ENCODE measurements at regions not wholly inside any gene's neighbourhood (a gene's known extent, or its start where the extent isn't known, plus 50 kb on each side); places are given as distances from the start of the nearest gene placed in this dataset.
"Not testable (repeated sequence)": the region's sequence is repeated elsewhere in the genome, so short reads cannot be mapped to it uniquely, and the experiment has no call there.

DNA sequence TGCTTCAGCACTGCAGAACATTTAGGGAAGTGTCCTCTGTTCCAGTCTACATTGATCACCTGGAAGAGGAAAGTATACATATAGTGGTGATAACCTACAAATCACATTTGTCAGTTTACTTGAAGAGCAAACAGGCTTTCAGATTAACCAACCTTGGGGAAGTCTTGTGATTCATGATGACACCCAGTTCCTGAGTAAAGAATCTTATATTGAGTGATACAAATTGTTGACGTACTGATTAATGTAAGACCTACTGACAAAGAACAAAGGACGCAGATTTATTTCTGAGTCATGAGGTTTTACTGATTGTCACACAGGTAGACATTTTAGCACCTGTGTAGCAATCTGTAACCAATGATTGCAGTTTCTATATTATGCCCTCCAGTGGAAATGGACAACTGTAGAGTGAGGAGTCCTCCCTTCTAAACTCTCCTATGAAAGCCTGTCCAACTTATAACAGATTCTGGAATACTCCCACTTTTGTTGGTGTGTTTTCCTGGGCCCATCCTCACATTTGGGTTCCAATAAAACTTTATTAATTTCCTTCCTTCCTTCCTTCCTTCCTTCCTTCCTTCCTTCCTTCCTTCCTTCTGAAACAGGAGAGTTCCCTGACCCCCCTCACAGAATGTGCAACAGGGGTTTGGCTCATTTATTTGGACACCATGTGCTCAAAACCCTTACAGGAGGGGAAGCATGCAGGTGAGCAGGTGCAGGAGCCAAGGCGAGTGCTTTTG, 113.5 kb downstream of the SLC35B3 start:
- H3K4me3 ChIP-seq (ENCODE audit: low read depth, low read length) = no peak overlapping the region
- TF ChIP-seq, protein P1, sequence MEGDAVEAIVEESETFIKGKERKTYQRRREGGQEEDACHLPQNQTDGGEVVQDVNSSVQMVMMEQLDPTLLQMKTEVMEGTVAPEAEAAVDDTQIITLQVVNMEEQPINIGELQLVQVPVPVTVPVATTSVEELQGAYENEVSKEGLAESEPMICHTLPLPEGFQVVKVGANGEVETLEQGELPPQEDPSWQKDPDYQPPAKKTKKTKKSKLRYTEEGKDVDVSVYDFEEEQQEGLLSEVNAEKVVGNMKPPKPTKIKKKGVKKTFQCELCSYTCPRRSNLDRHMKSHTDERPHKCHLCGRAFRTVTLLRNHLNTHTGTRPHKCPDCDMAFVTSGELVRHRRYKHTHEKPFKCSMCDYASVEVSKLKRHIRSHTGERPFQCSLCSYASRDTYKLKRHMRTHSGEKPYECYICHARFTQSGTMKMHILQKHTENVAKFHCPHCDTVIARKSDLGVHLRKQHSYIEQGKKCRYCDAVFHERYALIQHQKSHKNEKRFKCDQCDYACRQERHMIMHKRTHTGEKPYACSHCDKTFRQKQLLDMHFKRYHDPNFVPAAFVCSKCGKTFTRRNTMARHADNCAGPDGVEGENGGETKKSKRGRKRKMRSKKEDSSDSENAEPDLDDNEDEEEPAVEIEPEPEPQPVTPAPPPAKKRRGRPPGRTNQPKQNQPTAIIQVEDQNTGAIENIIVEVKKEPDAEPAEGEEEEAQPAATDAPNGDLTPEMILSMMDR (conservative IDR thresholded peaks at IDR 0.05; ENCODE audit: low read depth, low read length) = no peak
- DNase-seq (ENCODE audit: low read depth) = no peak

DNA sequence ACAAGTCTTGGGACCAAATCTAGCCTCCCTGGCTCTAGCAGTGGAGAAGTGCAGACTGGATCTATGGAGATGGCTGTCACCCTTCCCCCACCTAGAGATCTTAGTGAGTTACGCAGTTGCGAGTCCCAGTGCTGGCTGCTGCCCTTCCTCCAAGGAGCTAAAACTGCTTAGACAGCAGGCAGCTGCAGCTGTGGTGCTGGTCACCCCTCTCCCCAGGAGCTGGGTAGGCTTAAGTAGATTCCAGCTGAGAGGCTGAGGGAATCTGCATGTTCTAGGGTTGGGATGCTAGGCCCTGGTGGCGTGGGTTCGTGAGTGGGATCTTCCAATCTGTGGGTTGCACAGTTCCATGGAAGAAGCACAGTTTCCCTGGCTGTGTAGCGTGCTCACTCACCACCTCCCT, 120.2 kb downstream of the SLC35B3 start:
- no peak for DNase-seq (ENCODE audit: low read depth)
- H3K4me3 ChIP-seq (ENCODE audit: low read depth, low read length) = no peak overlapping the region
- TF ChIP-seq, protein P1 (conservative IDR thresholded peaks at IDR 0.05; ENCODE audit: low read depth, low read length) = no peak

DNA sequence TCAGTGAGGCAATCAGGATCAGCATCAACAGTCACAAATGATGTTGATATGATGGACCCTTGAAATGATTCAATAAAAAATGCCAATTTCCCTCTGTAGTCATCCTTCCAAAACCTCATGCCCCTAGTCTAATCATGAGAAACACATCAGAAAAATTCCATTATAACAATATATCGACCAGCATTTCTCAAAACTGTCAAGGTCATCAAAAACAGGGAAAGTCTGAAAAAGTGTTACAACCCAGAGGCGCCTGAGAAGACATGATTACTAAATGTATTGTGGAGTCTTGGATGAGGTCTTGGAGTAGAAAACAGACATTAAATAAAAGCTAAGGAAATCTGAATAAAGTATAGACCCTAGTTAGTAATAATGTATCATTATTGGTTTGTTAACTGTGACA, 133.8 kb downstream of the SLC35B3 start:
- no peak overlapping the region for H3K4me3 ChIP-seq (ENCODE audit: low read depth, low read length)
- no peak for DNase-seq (ENCODE audit: low read depth)
- TF ChIP-seq, protein P1 (conservative IDR thresholded peaks at IDR 0.05; ENCODE audit: low read depth, low read length) = no peak

DNA sequence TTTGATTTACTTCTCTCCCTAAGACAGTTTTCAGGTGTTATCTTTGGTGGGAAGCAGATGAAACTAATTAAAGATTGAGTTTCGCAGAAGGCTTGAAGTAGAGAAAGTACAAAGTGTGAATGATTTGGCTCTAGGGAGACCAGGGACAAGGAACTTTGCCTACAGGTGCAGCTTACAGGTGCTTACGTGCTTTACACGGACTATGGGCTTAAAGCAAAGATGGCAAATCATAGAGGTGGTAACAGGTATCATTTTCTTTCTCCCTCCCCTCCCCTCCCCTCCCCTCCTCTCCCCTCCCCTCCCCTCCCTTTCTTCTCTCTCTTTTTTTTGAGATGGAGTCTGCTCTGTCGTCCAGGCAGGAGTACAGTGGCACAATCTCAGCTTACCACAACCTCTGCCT, 136.3 kb downstream of the SLC35B3 start:
- DNase-seq (ENCODE audit: low read depth) = no peak
- TF ChIP-seq, protein P1 (conservative IDR thresholded peaks at IDR 0.05; ENCODE audit: low read depth, low read length) = no peak
- H3K4me3 ChIP-seq (ENCODE audit: low read depth, low read length) = no peak overlapping the region

DNA sequence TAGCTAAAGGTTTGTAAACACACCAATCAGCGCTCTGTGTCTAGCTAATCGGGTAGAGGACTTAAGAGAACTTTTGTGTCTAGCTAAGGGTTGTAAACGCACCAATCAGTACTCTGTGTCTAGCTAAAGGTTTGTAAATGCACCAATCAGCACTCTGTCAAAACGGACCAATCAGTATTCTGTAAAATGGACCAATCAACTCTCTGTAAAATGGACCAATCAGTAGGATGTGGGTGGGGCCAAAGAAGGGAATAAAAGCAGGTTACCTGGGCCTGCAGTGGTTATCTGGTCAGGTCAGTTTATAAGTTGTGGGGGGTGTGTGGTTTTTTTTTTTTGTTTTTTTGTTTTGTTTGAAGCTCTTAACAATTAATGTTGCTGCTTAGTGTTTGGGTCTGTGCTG, 152.4 kb downstream of the SLC35B3 start:
- DNase-seq (ENCODE audit: low read depth); H3K4me3 ChIP-seq (ENCODE audit: low read depth, low read length): not testable (repeated sequence)

DNA sequence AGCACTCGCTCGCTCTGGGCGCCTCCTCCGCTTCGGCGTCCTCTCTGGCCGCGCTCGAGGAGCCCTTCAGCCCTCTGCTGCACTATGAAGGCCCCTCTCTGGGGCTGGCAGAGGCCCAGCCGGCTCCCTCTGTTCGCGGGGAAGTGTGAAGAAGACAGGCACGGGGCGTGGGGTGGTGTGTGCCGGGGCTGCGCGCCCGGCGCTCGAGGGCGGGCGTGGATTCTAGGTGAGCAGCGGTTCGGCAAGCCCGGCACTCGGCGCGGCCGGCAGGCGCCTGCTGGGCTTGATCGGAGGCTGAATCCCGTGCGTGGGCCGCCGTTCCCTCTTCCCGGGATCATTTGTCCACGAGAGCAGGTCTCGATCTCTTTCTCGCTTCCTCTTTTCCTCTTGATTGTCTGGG, 153.0 kb downstream of the SLC35B3 start:
- TF ChIP-seq, protein P1 (conservative IDR thresholded peaks at IDR 0.05; ENCODE audit: low read depth, low read length) = no peak
- no peak overlapping the region for H3K4me3 ChIP-seq (ENCODE audit: low read depth, low read length)
- DNase-seq (ENCODE audit: low read depth) = no peak

DNA sequence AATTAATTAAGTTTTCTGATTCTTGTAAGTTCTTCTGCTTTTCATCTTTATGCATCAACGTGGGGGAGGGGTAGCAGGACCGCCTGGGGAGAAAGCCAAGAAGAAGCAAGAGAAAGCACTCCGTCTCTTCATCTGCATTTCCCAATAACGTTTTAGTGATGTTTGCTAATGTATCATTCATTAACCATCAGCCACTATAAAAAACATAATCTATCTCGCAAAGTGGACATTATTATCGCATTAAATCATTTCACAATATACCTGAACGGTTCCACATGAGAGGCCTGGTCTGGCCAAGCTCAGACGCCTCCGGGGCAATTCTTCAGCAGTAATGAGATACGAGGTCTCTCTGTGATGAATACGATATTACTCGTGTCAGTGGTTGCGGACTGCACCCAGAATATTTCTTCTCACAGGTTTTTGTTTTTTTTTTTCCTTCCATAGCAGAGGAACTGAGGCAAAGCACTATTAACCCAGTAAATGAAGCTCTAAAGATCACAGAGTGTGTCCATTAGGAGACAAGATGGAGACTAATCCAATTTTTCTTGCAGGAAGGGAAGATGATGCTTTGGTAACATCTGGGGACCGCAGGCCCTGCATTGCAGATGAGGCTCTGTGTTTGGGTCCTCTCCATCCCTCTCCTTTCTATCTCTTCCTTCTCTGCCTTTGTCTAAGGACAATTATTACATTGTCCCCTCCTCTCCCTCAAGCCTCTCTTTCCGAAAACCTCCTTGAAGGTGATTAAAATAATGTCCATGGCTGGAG, 156.1 kb downstream of the SLC35B3 start:
- DNase-seq (ENCODE audit: low read depth) = no peak
- no peak overlapping the region for H3K4me3 ChIP-seq (ENCODE audit: low read depth, low read length)
- TF ChIP-seq, protein P1 (conservative IDR thresholded peaks at IDR 0.05; ENCODE audit: low read depth, low read length) = no peak
